HCT116 (cell line): ENCODE measurements at regions not wholly inside any gene's neighbourhood (a gene's known extent, or its start where the extent isn't known, plus 50 kb on each side); places are given as distances from the start of the nearest gene placed in this dataset.

Experiments
- ATAC-seq: fragments of 200-7000 bp; cut with Tn5 transposase; 2 replicates; pipeline ENCODE4 v1.9.1; 2020; ENCODE audit warnings: mild to moderate bottlenecking, moderate library complexity
- BruUV-seq: library from RNA; stranded (reverse); fragments of 400-500 nt; replicated peaks from 2 replicates; lab custom pipeline; 2021; lab: Mats Ljungman, UMichigan
- CTCF ChIA-PET: fragments of 300-600 bp; sonication (Branson Sonifier 250); formaldehyde crosslinking; loops from one replicate; lab custom pipeline; 2021; ENCODE audit warnings: antibody characterized with exemption; lab: Charles Lee
- POLR2A ChIA-PET: fragments of 300-600, 350-600 bp; sonication (Branson Sonifier 250); formaldehyde crosslinking; loops from one replicate; lab custom pipeline; 2021; ENCODE audit warnings: antibody characterized with exemption; lab: Charles Lee
- RAD21 ChIA-PET, 2 experiments: fragments of 300-600 bp; sonication (Branson Sonifier 250); formaldehyde crosslinking; loops; one replicate each; lab custom pipeline; 2023; ENCODE audit warnings: low total read pairs in 2 of 2; ENCODE audit not compliant: uncharacterized antibody in 2 of 2, unreplicated experiment in 2 of 2, low non-redundant PET in 1 of 2; lab: Charles Lee
- DNase-seq: peaks from one replicate; pipeline ENCODE4 v3.0.0-alpha.2; 2010; ENCODE audit warnings: low read depth, low spot score
- H2AFZ ChIP-seq: fragments of 200-600 bp; shearing (Covaris generic), sonication (generic); 2 replicates; pipeline ENCODE4 v1.6.1; 2017; ENCODE audit warnings: low read depth, mixed run types, mixed read lengths, antibody characterized with exemption, low read length; ENCODE audit not compliant: poor library complexity, severe bottlenecking
- H3K27ac ChIP-seq: 2 replicates; pipeline ENCODE4 v1.5.1; 2012; ENCODE audit warnings: low read depth, low read length
- H3K27me3 ChIP-seq: fragments of 200-600 bp; sonication (generic); 2 replicates; pipeline ENCODE4 v1.6.1; 2016; ENCODE audit warnings: mixed run types, low read length, mixed read lengths; ENCODE audit not compliant: insufficient read depth
- H3K36me3 ChIP-seq, 2 experiments: fragments of 200-500 bp in 1 of 2; fragments of 200-600 bp in 1 of 2; sonication (Bioruptor generic) in 1 of 2; sonication (generic) in 1 of 2; 2 replicates each; pipeline versions ENCODE4 v1.5.1 to v1.6.1; 2014 to 2016; ENCODE audit warnings: low read length in 2 of 2, inconsistent platforms in 1 of 2, mixed read lengths in 1 of 2, mixed run types in 1 of 2; ENCODE audit not compliant: insufficient read depth in 2 of 2, control insufficient read depth in 1 of 2
- H3K4me1 ChIP-seq, 2 experiments: fragments of 200-600 bp in 1 of 2; sonication (generic) in 1 of 2; 2 replicates each; pipeline versions ENCODE4 v1.5.1 to v1.6.1; 2012 to 2017; ENCODE audit warnings: low read length in 2 of 2, inconsistent platforms in 1 of 2, mild to moderate bottlenecking in 1 of 2, mixed read lengths in 1 of 2, mixed run types in 1 of 2, moderate library complexity in 1 of 2; ENCODE audit not compliant: insufficient read depth in 2 of 2, control insufficient read depth in 1 of 2
- H3K4me2 ChIP-seq: fragments of 200-600 bp; sonication (generic); 2 replicates; pipeline ENCODE4 v1.6.1; 2017; ENCODE audit warnings: mixed run types, low read length, mixed read lengths
- H3K4me3 ChIP-seq, 2 experiments: fragments of 200-600 bp in 1 of 2; sonication (generic) in 1 of 2; replicated peaks in 1 of 2; 2 replicates each; pipeline ENCODE4 v1.5.1; 2011 to 2016; ENCODE audit warnings: low read length in 2 of 2, control low read depth in 1 of 2, low read depth in 1 of 2, mild to moderate bottlenecking in 1 of 2, mixed read lengths in 1 of 2, mixed run types in 1 of 2
- H3K79me2 ChIP-seq: fragments of 200-600 bp; sonication (generic); 2 replicates; pipeline ENCODE4 v1.6.1; 2017; ENCODE audit warnings: mild to moderate bottlenecking, mixed run types, low read length, moderate library complexity, mixed read lengths; ENCODE audit not compliant: insufficient read depth
- H3K9ac ChIP-seq: fragments of 200-600 bp; sonication (generic); 2 replicates; pipeline ENCODE4 v1.6.1; 2016; ENCODE audit warnings: low read length, mixed read lengths
- H3K9me2 ChIP-seq: fragments of 200-600 bp; sonication (generic), shearing (Covaris generic); 2 replicates; pipeline ENCODE4 v1.6.1; 2017; ENCODE audit warnings: mixed run types, mild to moderate bottlenecking, moderate library complexity; ENCODE audit not compliant: insufficient read depth
- H3K9me3 ChIP-seq, 2 experiments: fragments of 200-500 bp in 1 of 2; fragments of 200-600 bp in 1 of 2; sonication (Bioruptor generic) in 1 of 2; sonication (generic) in 1 of 2; 2 replicates each; pipeline ENCODE4 v1.6.1; 2014 to 2017; ENCODE audit warnings: low read length in 2 of 2, mixed read lengths in 2 of 2, inconsistent platforms in 1 of 2, low read depth in 1 of 2, mild to moderate bottlenecking in 1 of 2, mixed run types in 1 of 2, moderate library complexity in 1 of 2; ENCODE audit not compliant: control insufficient read depth in 1 of 2, insufficient read depth in 1 of 2
- H4K20me1 ChIP-seq: fragments of 200-600 bp; sonication (generic), shearing (Covaris generic); 2 replicates; pipeline ENCODE4 v1.6.1; 2017; ENCODE audit warnings: mixed run types, mild to moderate bottlenecking, moderate library complexity; ENCODE audit not compliant: insufficient read depth
- CBX3 ChIP-seq: IDR thresholded peaks from 2 replicates; pipeline ENCODE4 v1.6.1; 2012; ENCODE audit warnings: low read depth
- CEBPB ChIP-seq: IDR thresholded peaks from 2 replicates; pipeline ENCODE4 v1.6.1; 2012; ENCODE audit warnings: low read depth
- EGR1 ChIP-seq: IDR thresholded peaks from 2 replicates; pipeline ENCODE4 v1.6.1; 2012; ENCODE audit warnings: low read depth
- EZH2 ChIP-seq: fragments of 200-600 bp; sonication (generic); IDR thresholded peaks from 2 replicates; pipeline ENCODE4 v1.6.1; 2017; ENCODE audit warnings: antibody characterized with exemption, mixed run types
- EZH2phosphoT487 ChIP-seq: fragments of 200-600 bp; IDR thresholded peaks from 2 replicates; pipeline ENCODE4 v1.6.1; 2018; ENCODE audit warnings: antibody characterized with exemption, borderline replicate concordance
- JUND ChIP-seq: IDR thresholded peaks from 2 replicates; pipeline ENCODE4 v1.6.1; 2012
- POLR2A ChIP-seq: IDR thresholded peaks from 2 replicates; pipeline ENCODE4 v1.7.0; 2011; ENCODE audit warnings: borderline replicate concordance; ENCODE audit not compliant: insufficient read depth, insufficient read length; ENCODE audit errors: extremely low read depth
- POLR2AphosphoS5 ChIP-seq: IDR thresholded peaks from 2 replicates; pipeline ENCODE4 v1.6.1; 2011; ENCODE audit warnings: mild to moderate bottlenecking, low read depth, low read length, moderate library complexity
- SIN3A ChIP-seq: IDR thresholded peaks from 2 replicates; pipeline ENCODE4 v1.6.1; 2012; ENCODE audit warnings: low read depth
- SP1 ChIP-seq: IDR thresholded peaks from 2 replicates; pipeline ENCODE4 v1.6.1; 2012; ENCODE audit warnings: low read depth
- SRF ChIP-seq: IDR thresholded peaks from 2 replicates; pipeline ENCODE4 v1.6.1; 2012; ENCODE audit warnings: low read depth
- TCF7L2 ChIP-seq: IDR thresholded peaks from 2 replicates; pipeline ENCODE4 v1.7.0; 2011; ENCODE audit warnings: borderline replicate concordance, inconsistent platforms; ENCODE audit not compliant: insufficient read depth, insufficient read length; ENCODE audit errors: extremely low read depth
- YY1 ChIP-seq: IDR thresholded peaks from 2 replicates; pipeline ENCODE4 v1.6.1; 2011; ENCODE audit warnings: low read length, low read depth, moderate library complexity, mild to moderate bottlenecking; ENCODE audit not compliant: insufficient replicate concordance; ENCODE audit errors: extremely low read depth
- ZNF274 ChIP-seq: fragments of 200-500 bp; sonication (Bioruptor generic); IDR thresholded peaks from 2 replicates; pipeline ENCODE4 v1.6.1; 2014; ENCODE audit warnings: mild to moderate bottlenecking, low read depth, low read length, inconsistent platforms
- intact Hi-C: fragments of 100-400 bp; cut with micrococcal nuclease; formaldehyde crosslinking; loops from 2 replicates; pipeline ENCODE4 v1.10.0; 2022
- TF ChIP-seq, protein P1 (sequence below): IDR thresholded peaks from 2 replicates; pipeline ENCODE4 v1.6.1; 2012
- TF ChIP-seq, protein P2 (sequence below): IDR thresholded peaks from 2 replicates; pipeline ENCODE4 v1.6.1; 2012
- TF ChIP-seq, protein P3 (sequence below), 3 experiments: fragments of 200-600 bp in 1 of 3; sonication (generic) in 1 of 3; IDR thresholded peaks in 2 of 3; conservative IDR thresholded peaks in 1 of 3; 2 replicates each; pipeline ENCODE4 v1.5.1; 2012 to 2017; ENCODE audit warnings: low read depth in 2 of 3, low read length in 2 of 3, antibody characterized with exemption in 1 of 3, borderline replicate concordance in 1 of 3, control low read depth in 1 of 3, mild to moderate bottlenecking in 1 of 3, mixed read lengths in 1 of 3, mixed run types in 1 of 3, moderate library complexity in 1 of 3; ENCODE audit not compliant: insufficient read depth in 1 of 3
- TF ChIP-seq, protein P4 (sequence below): IDR thresholded peaks from 2 replicates; pipeline ENCODE4 v1.6.1; 2011; ENCODE audit warnings: mild to moderate bottlenecking, low read length, moderate library complexity; ENCODE audit not compliant: insufficient replicate concordance; ENCODE audit errors: extremely low read depth
- TF ChIP-seq, protein P5 (sequence below): IDR thresholded peaks from 2 replicates; pipeline ENCODE4 v1.6.1; 2012; ENCODE audit warnings: low read depth

DNA sequence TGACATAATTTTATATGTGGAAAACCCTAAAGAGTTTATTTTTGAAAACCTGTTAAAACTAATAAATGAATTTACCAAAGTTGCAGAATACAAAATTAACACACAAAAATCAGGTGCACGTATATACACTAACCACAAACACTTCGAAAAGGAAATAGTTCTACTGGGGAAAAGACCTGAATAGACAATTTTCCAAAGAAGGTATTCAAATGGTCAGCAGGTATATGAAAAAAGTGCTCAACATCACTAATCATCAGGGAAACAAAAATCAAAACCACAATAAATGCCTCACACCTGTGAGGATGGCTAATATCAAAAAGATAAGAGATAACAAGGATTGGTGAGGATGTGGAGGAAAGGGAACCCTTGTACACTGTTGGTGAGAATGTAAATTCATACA is 110.6 kb downstream of the PXDC1 start:
- POLR2A ChIA-PET: no interaction called here
- no peak overlapping the region for H3K27ac ChIP-seq
- H4K20me1 ChIP-seq: no peaks in the 10 kb centered on the region
- H3K27me3 ChIP-seq: peaks cover 8% of the 10 kb centered on the region; the same call in 1 of the 2 replicates
- no peak for ATAC-seq
- RAD21 ChIA-PET: no interaction called here
- H3K4me3 ChIP-seq: no peak overlapping the region
- CTCF ChIA-PET: no interaction called here
- H3K9me2 ChIP-seq: no peaks in the 10 kb centered on the region
- no peaks in the 10 kb centered on the region for H3K9me3 ChIP-seq
- no peak overlapping the region for H2AFZ ChIP-seq
- intact Hi-C loops: no loop called here
- no peak for DNase-seq
- no peak overlapping the region for H3K9ac ChIP-seq
- no peaks in the 10 kb centered on the region for H3K79me2 ChIP-seq
- no peak overlapping the region for H3K4me2 ChIP-seq
- TF ChIP-seq, protein P1, sequence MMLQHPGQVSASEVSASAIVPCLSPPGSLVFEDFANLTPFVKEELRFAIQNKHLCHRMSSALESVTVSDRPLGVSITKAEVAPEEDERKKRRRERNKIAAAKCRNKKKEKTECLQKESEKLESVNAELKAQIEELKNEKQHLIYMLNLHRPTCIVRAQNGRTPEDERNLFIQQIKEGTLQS: no peak
- TF ChIP-seq, protein P2, sequence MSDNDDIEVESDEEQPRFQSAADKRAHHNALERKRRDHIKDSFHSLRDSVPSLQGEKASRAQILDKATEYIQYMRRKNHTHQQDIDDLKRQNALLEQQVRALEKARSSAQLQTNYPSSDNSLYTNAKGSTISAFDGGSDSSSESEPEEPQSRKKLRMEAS: no peak
- no peak for TF ChIP-seq ZNF274
- no peak for TF ChIP-seq SRF
- TF ChIP-seq YY1: no peak
- TF ChIP-seq SIN3A: no peak
- TF ChIP-seq EZH2: no peak
- TF ChIP-seq JUND: no peak
- TF ChIP-seq, protein P3, sequence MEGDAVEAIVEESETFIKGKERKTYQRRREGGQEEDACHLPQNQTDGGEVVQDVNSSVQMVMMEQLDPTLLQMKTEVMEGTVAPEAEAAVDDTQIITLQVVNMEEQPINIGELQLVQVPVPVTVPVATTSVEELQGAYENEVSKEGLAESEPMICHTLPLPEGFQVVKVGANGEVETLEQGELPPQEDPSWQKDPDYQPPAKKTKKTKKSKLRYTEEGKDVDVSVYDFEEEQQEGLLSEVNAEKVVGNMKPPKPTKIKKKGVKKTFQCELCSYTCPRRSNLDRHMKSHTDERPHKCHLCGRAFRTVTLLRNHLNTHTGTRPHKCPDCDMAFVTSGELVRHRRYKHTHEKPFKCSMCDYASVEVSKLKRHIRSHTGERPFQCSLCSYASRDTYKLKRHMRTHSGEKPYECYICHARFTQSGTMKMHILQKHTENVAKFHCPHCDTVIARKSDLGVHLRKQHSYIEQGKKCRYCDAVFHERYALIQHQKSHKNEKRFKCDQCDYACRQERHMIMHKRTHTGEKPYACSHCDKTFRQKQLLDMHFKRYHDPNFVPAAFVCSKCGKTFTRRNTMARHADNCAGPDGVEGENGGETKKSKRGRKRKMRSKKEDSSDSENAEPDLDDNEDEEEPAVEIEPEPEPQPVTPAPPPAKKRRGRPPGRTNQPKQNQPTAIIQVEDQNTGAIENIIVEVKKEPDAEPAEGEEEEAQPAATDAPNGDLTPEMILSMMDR (IDR thresholded peaks at IDR 0.05 in 2 of 3, conservative IDR thresholded peaks at IDR 0.05 in 1 of 3; ENCODE audit: borderline replicate concordance in 1 of 3, insufficient read depth in 1 of 3, low read depth in 2 of 3, low read length in 2 of 3): no peak
- TF ChIP-seq POLR2A: no peak
- TF ChIP-seq SP1: no peak
- TF ChIP-seq EZH2phosphoT487: no peak
- TF ChIP-seq CEBPB: no peak
- no peak for TF ChIP-seq EGR1
- TF ChIP-seq CBX3: no peak
- TF ChIP-seq, protein P4, sequence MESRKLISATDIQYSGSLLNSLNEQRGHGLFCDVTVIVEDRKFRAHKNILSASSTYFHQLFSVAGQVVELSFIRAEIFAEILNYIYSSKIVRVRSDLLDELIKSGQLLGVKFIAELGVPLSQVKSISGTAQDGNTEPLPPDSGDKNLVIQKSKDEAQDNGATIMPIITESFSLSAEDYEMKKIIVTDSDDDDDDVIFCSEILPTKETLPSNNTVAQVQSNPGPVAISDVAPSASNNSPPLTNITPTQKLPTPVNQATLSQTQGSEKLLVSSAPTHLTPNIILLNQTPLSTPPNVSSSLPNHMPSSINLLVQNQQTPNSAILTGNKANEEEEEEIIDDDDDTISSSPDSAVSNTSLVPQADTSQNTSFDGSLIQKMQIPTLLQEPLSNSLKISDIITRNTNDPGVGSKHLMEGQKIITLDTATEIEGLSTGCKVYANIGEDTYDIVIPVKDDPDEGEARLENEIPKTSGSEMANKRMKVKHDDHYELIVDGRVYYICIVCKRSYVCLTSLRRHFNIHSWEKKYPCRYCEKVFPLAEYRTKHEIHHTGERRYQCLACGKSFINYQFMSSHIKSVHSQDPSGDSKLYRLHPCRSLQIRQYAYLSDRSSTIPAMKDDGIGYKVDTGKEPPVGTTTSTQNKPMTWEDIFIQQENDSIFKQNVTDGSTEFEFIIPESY: no peak
- no peak for TF ChIP-seq POLR2AphosphoS5
- TF ChIP-seq, protein P5, sequence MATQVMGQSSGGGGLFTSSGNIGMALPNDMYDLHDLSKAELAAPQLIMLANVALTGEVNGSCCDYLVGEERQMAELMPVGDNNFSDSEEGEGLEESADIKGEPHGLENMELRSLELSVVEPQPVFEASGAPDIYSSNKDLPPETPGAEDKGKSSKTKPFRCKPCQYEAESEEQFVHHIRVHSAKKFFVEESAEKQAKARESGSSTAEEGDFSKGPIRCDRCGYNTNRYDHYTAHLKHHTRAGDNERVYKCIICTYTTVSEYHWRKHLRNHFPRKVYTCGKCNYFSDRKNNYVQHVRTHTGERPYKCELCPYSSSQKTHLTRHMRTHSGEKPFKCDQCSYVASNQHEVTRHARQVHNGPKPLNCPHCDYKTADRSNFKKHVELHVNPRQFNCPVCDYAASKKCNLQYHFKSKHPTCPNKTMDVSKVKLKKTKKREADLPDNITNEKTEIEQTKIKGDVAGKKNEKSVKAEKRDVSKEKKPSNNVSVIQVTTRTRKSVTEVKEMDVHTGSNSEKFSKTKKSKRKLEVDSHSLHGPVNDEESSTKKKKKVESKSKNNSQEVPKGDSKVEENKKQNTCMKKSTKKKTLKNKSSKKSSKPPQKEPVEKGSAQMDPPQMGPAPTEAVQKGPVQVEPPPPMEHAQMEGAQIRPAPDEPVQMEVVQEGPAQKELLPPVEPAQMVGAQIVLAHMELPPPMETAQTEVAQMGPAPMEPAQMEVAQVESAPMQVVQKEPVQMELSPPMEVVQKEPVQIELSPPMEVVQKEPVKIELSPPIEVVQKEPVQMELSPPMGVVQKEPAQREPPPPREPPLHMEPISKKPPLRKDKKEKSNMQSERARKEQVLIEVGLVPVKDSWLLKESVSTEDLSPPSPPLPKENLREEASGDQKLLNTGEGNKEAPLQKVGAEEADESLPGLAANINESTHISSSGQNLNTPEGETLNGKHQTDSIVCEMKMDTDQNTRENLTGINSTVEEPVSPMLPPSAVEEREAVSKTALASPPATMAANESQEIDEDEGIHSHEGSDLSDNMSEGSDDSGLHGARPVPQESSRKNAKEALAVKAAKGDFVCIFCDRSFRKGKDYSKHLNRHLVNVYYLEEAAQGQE: no peak
- TF ChIP-seq TCF7L2: no peak
- BruUV-seq: no TSS peak
- no peaks in the 10 kb centered on the region for H3K36me3 ChIP-seq
- H3K4me1 ChIP-seq: no peaks in the 10 kb centered on the region
